SK-N-SH (cell line): ENCODE measurements at regions not wholly inside any gene's neighbourhood (a gene's known extent, or its start where the extent isn't known, plus 50 kb on each side); places are given as distances from the start of the nearest gene placed in this dataset.

Experiments
- CTCF ChIA-PET: fragments of 300-600, 350-600 bp; formaldehyde crosslinking; extraction: SDS; loops from one replicate; lab custom pipeline; 2021; lab: Yijun Ruan, JAX
- POLR2A ChIA-PET: fragments of 350-600 bp; sonication (Branson Sonifier 250); formaldehyde crosslinking; extraction: SDS; loops from one replicate; lab custom pipeline; 2020; ENCODE audit warnings: antibody characterized with exemption, inconsistent platforms; lab: Yijun Ruan, JAX
- DNase-seq: peaks from one replicate; pipeline ENCODE4 v3.0.0; 2012
- H2AFZ ChIP-seq: fragments of 200-600 bp; sonication (generic); 2 replicates; pipeline ENCODE4 v1.8.1; 2016; ENCODE audit warnings: antibody characterized with exemption, mild to moderate bottlenecking, low read depth
- H3F3A ChIP-seq: fragments of 200-600 bp; sonication (generic); replicated peaks from 2 replicates; pipeline ENCODE3; 2016; ENCODE audit warnings: antibody characterized with exemption, mild to moderate bottlenecking; ENCODE audit not compliant: insufficient read depth
- H3K27ac ChIP-seq, 2 experiments: fragments of 200-500 bp in 1 of 2; fragments of 200-600 bp in 1 of 2; sonication (Bioruptor generic) in 1 of 2; sonication (generic), shearing (Covaris generic) in 1 of 2; 2 replicates each; pipeline versions ENCODE4 v1.5.1 to v1.6.1; 2014 to 2016; ENCODE audit warnings: low read depth in 2 of 2, inconsistent platforms in 1 of 2, low read length in 1 of 2, mild to moderate bottlenecking in 1 of 2, mixed read lengths in 1 of 2
- H3K27me3 ChIP-seq: fragments of 200-600 bp; sonication (generic), shearing (Covaris generic); 2 replicates; pipeline ENCODE4 v1.6.1; 2016; ENCODE audit warnings: mixed run types; ENCODE audit not compliant: insufficient read depth
- H3K36me3 ChIP-seq, 2 experiments: fragments of 200-500 bp in 1 of 2; fragments of 200-600 bp in 1 of 2; sonication (Bioruptor generic) in 1 of 2; sonication (generic) in 1 of 2; replicated peaks in 1 of 2; 2 replicates each; pipeline versions ENCODE3 to v1.5.1; 2014 to 2016; ENCODE audit warnings: low read length in 1 of 2, mild to moderate bottlenecking in 1 of 2; ENCODE audit not compliant: insufficient read depth in 2 of 2, control insufficient read depth in 1 of 2
- H3K4me1 ChIP-seq, 2 experiments: fragments of 200-500 bp in 1 of 2; fragments of 200-600 bp in 1 of 2; sonication (Bioruptor generic) in 1 of 2; sonication (generic), shearing (Covaris generic) in 1 of 2; 2 replicates each; pipeline versions ENCODE4 v1.5.1 to v1.6.1; 2014 to 2016; ENCODE audit warnings: low read depth in 1 of 2, low read length in 1 of 2, mixed run types in 1 of 2; ENCODE audit not compliant: insufficient read depth in 2 of 2, control insufficient read depth in 1 of 2
- H3K4me2 ChIP-seq: fragments of 200-600 bp; sonication (generic), shearing (Covaris generic); 2 replicates; pipeline ENCODE4 v1.6.1; 2017; ENCODE audit warnings: mixed run types
- H3K4me3 ChIP-seq, 2 experiments: fragments of 200-500 bp in 1 of 2; fragments of 200-600 bp in 1 of 2; sonication (Bioruptor generic) in 1 of 2; sonication (generic), shearing (Covaris generic) in 1 of 2; 2 replicates each; pipeline versions ENCODE4 v1.5.1 to v1.8.1; 2014 to 2016; ENCODE audit warnings: low read depth in 2 of 2, inconsistent platforms in 1 of 2, low read length in 1 of 2, mild to moderate bottlenecking in 1 of 2, mixed read lengths in 1 of 2, moderate library complexity in 1 of 2
- H3K79me2 ChIP-seq: fragments of 200-600 bp; sonication (generic); 2 replicates; pipeline ENCODE4 v1.8.1; 2017; ENCODE audit warnings: mild to moderate bottlenecking; ENCODE audit not compliant: insufficient read depth
- H3K9ac ChIP-seq: fragments of 200-600 bp; sonication (generic); 2 replicates; pipeline ENCODE4 v1.6.1; 2017; ENCODE audit warnings: mixed run types
- H3K9me2 ChIP-seq: fragments of 200-600 bp; sonication (generic); 2 replicates; pipeline ENCODE4 v1.6.1; 2017; ENCODE audit warnings: mixed run types
- H3K9me3 ChIP-seq: fragments of 200-600 bp; sonication (generic); 2 replicates; pipeline ENCODE4 v1.6.1; 2017; ENCODE audit warnings: mixed run types, mild to moderate bottlenecking, moderate library complexity
- H4K20me1 ChIP-seq: fragments of 200-600 bp; sonication (generic); 2 replicates; pipeline ENCODE4 v1.6.1; 2017; ENCODE audit warnings: mild to moderate bottlenecking, mixed run types; ENCODE audit not compliant: insufficient read depth
- CTCF ChIP-seq: fragments of 200-600 bp; sonication (generic); IDR thresholded peaks from 2 replicates; pipeline ENCODE4 v1.6.1; 2017; ENCODE audit warnings: antibody characterized with exemption, mild to moderate bottlenecking, moderate library complexity
- ELF1 ChIP-seq: IDR thresholded peaks from 2 replicates; pipeline ENCODE4 v1.4.0; 2012
- EZH2phosphoT487 ChIP-seq: fragments of 200-600 bp; sonication (generic); IDR thresholded peaks from 2 replicates; pipeline ENCODE4 v1.6.1; 2017; ENCODE audit warnings: low read depth, mixed run types, mild to moderate bottlenecking, antibody characterized with exemption, moderate library complexity, borderline replicate concordance
- GABPA ChIP-seq: IDR thresholded peaks from 2 replicates; pipeline ENCODE4 v1.4.0; 2012; ENCODE audit warnings: low read depth, mild to moderate bottlenecking
- MAX ChIP-seq: IDR thresholded peaks from 2 replicates; pipeline ENCODE4 v1.4.0; 2012; ENCODE audit warnings: low read depth
- MXI1 ChIP-seq: IDR thresholded peaks from 2 replicates; pipeline ENCODE4 v1.6.1; 2012; ENCODE audit warnings: mild to moderate bottlenecking, low read depth, low read length, improper control_type of control experiment
- NFIC ChIP-seq: IDR thresholded peaks from 2 replicates; pipeline ENCODE4 v1.4.0; 2012; ENCODE audit warnings: borderline replicate concordance
- PBX3 ChIP-seq: IDR thresholded peaks from 2 replicates; pipeline ENCODE4; 2012
- POLR2AphosphoS5 ChIP-seq: IDR thresholded peaks from 2 replicates; pipeline ENCODE4 v1.6.1; 2012; ENCODE audit warnings: low read depth, low read length
- REST ChIP-seq: IDR thresholded peaks from 2 replicates; pipeline ENCODE4 v1.6.1; 2012; ENCODE audit warnings: mild to moderate bottlenecking, low read depth, low read length, moderate library complexity
- RFX5 ChIP-seq: IDR thresholded peaks from 2 replicates; pipeline ENCODE4 v1.6.1; 2012; ENCODE audit warnings: mild to moderate bottlenecking, improper control_type of control experiment, low read length
- RXRA ChIP-seq: IDR thresholded peaks from 2 replicates; pipeline ENCODE4 v1.4.0; 2012; ENCODE audit warnings: low read depth, mild to moderate bottlenecking, borderline replicate concordance
- SIN3A ChIP-seq: IDR thresholded peaks from 2 replicates; pipeline ENCODE4 v1.6.1; 2012; ENCODE audit warnings: low read depth, mild to moderate bottlenecking, low read length, moderate library complexity, borderline replicate concordance
- SMC3 ChIP-seq: IDR thresholded peaks from 2 replicates; pipeline ENCODE4 v1.6.1; 2012; ENCODE audit warnings: low read depth, low read length, improper control_type of control experiment
- TAF1 ChIP-seq: IDR thresholded peaks from 2 replicates; pipeline ENCODE4 v1.6.1; 2012; ENCODE audit warnings: low read depth, mild to moderate bottlenecking, low read length, moderate library complexity, borderline replicate concordance
- TEAD4 ChIP-seq: IDR thresholded peaks from 2 replicates; pipeline ENCODE4 v1.4.0; 2012; ENCODE audit warnings: mild to moderate bottlenecking, borderline replicate concordance; ENCODE audit not compliant: insufficient read depth
- WGBS: methylation state at CpG from one replicate; pipeline ENCODE4 v1.1.6; 2017; ENCODE audit warnings: low lambda C conversion rate; 5-methylcytosine and 5-hydroxymethylcytosine counted together

GRCh38 chr12:116504438-116504837 lies 54.7 kb upstream of the MAP1LC3B2 start:
- Histone ChIP-seq H3K9me2 (no peaks in the 10 kb centered on the region), H3K36me3 (no peaks in the 10 kb centered on the region), H3K9me3 (no peaks in the 10 kb centered on the region), H3K27ac (no peak overlapping the region), H3K4me2 (no peak overlapping the region), H3K4me1 (no peaks in the 10 kb centered on the region; a peak in 1 of 4 replicates), H3K27me3 (no peaks in the 10 kb centered on the region), H3K4me3 (no peak overlapping the region), H4K20me1 (no peaks in the 10 kb centered on the region), H2AFZ (no peak overlapping the region), H3K79me2 (no peaks in the 10 kb centered on the region), H3K9ac (no peak overlapping the region), H3F3A (no peaks in the 10 kb centered on the region)
- DNase-seq: no peak
- CTCF ChIA-PET: interaction anchor here (1.1 kb wide), 1 partner anchor 12 kb away, joined by 3 read pairs; no protein-coding TSS in a partner anchor
- WGBS: 88% methylated on average over 4 of the region's 4 CpGs
- POLR2A ChIA-PET: no interaction called here
- TF ChIP-seq MAX (no peak), SMC3 (no peak), RFX5 (no peak), PBX3 (no peak), GABPA (no peak), POLR2AphosphoS5 (no peak), REST (no peak), SIN3A (no peak), NFIC (no peak), ELF1 (no peak), RXRA (no peak), EZH2phosphoT487 (no peak), TEAD4 (no peak), TAF1 (no peak), CTCF (no peak), MXI1 (no peak)
